ENCODE measurements at regions not wholly inside any gene's neighbourhood (a gene's known extent, or its start where the extent isn't known, plus 50 kb on each side); places are given as distances from the start of the nearest gene placed in this dataset.

DNA sequence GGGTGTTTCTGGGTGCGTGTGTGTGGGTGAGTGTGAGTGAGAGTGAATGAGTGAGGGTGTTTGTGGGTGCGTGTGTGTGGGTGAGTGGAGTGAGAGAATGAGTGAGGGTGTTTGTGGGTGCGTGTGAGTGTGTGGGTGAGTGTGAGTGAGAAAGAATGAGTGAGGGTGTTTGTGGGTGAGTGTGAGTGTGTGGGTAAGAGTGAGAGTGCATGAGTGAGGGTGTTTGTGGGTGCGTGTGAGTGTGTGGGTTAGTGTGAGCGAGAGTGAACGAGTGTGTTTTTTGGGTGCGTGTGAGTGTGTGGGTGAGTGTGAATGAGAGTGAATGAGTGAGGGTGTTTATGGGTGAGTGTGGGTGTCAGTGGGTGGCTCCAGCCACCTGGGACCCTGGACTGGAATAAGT, 1676.1 kb upstream of the TENM3 start:
- Histone ChIP-seq H3K9ac (ENCODE audit: low read length) (no peak overlapping the region), H3K27me3 (ENCODE audit: insufficient read depth, low read length) (no peaks in the 10 kb centered on the region), H2AFZ (ENCODE audit: low read depth, low read length, poor library complexity, severe bottlenecking) (no peak overlapping the region), H3K79me2 (ENCODE audit: insufficient read depth, low read length) (no peaks in the 10 kb centered on the region), H4K20me1 (ENCODE audit: insufficient read depth) (no peaks in the 10 kb centered on the region), H3K4me3 (replicated peaks in 1 of 2; ENCODE audit: low read depth in 1 of 2, low read length in 2 of 2) (no peak overlapping the region), H3K9me3 (ENCODE audit: control insufficient read depth in 1 of 2, insufficient read depth in 1 of 2, low read depth in 1 of 2, low read length in 2 of 2) (no peaks in the 10 kb centered on the region), H3K9me2 (ENCODE audit: insufficient read depth) (no peaks in the 10 kb centered on the region), H3K27ac (ENCODE audit: low read depth, low read length) (no peak overlapping the region), H3K36me3 (ENCODE audit: control insufficient read depth in 1 of 2, insufficient read depth in 2 of 2, low read length in 2 of 2) (no peaks in the 10 kb centered on the region), H3K4me1 (ENCODE audit: control insufficient read depth in 1 of 2, insufficient read depth in 2 of 2, low read length in 2 of 2) (no peaks in the 10 kb centered on the region), H3K4me2 (ENCODE audit: low read length) (no peak overlapping the region)
- ChIA-PET POLR2A (no interaction called here), CTCF (no interaction called here), RAD21 (ENCODE audit: low non-redundant PET in 1 of 2, low total read pairs in 2 of 2, uncharacterized antibody in 2 of 2, unreplicated experiment in 2 of 2) (no interaction called here)
- TF ChIP-seq RAD21 (IDR thresholded peaks at IDR 0.05; ENCODE audit: low read depth) (no peak), YY1 (IDR thresholded peaks at IDR 0.05; ENCODE audit: extremely low read depth, insufficient replicate concordance, low read depth, low read length) (no peak), EZH2 (IDR thresholded peaks at IDR 0.05) (no peak), EGR1 (IDR thresholded peaks at IDR 0.05; ENCODE audit: low read depth) (no peak), EZH2phosphoT487 (IDR thresholded peaks at IDR 0.05; ENCODE audit: borderline replicate concordance) (no peak), JUND (IDR thresholded peaks at IDR 0.05) (no peak), SIN3A (IDR thresholded peaks at IDR 0.05; ENCODE audit: low read depth) (no peak), FOSL1 (IDR thresholded peaks at IDR 0.05; ENCODE audit: low read depth) (no peak), POLR2A (IDR thresholded peaks at IDR 0.05; ENCODE audit: borderline replicate concordance, extremely low read depth, insufficient read depth, insufficient read length) (no peak), POLR2AphosphoS5 (IDR thresholded peaks at IDR 0.05; ENCODE audit: low read depth, low read length) (no peak)
- TF ChIP-seq, protein P1, sequence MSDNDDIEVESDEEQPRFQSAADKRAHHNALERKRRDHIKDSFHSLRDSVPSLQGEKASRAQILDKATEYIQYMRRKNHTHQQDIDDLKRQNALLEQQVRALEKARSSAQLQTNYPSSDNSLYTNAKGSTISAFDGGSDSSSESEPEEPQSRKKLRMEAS (IDR thresholded peaks at IDR 0.05): no peak
- TF ChIP-seq, protein P2, sequence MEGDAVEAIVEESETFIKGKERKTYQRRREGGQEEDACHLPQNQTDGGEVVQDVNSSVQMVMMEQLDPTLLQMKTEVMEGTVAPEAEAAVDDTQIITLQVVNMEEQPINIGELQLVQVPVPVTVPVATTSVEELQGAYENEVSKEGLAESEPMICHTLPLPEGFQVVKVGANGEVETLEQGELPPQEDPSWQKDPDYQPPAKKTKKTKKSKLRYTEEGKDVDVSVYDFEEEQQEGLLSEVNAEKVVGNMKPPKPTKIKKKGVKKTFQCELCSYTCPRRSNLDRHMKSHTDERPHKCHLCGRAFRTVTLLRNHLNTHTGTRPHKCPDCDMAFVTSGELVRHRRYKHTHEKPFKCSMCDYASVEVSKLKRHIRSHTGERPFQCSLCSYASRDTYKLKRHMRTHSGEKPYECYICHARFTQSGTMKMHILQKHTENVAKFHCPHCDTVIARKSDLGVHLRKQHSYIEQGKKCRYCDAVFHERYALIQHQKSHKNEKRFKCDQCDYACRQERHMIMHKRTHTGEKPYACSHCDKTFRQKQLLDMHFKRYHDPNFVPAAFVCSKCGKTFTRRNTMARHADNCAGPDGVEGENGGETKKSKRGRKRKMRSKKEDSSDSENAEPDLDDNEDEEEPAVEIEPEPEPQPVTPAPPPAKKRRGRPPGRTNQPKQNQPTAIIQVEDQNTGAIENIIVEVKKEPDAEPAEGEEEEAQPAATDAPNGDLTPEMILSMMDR (IDR thresholded peaks at IDR 0.05 in 2 of 3, conservative IDR thresholded peaks at IDR 0.05 in 1 of 3; ENCODE audit: borderline replicate concordance in 1 of 3, insufficient read depth in 1 of 3, low read depth in 2 of 3, low read length in 2 of 3): no peak
- TF ChIP-seq, protein P3, sequence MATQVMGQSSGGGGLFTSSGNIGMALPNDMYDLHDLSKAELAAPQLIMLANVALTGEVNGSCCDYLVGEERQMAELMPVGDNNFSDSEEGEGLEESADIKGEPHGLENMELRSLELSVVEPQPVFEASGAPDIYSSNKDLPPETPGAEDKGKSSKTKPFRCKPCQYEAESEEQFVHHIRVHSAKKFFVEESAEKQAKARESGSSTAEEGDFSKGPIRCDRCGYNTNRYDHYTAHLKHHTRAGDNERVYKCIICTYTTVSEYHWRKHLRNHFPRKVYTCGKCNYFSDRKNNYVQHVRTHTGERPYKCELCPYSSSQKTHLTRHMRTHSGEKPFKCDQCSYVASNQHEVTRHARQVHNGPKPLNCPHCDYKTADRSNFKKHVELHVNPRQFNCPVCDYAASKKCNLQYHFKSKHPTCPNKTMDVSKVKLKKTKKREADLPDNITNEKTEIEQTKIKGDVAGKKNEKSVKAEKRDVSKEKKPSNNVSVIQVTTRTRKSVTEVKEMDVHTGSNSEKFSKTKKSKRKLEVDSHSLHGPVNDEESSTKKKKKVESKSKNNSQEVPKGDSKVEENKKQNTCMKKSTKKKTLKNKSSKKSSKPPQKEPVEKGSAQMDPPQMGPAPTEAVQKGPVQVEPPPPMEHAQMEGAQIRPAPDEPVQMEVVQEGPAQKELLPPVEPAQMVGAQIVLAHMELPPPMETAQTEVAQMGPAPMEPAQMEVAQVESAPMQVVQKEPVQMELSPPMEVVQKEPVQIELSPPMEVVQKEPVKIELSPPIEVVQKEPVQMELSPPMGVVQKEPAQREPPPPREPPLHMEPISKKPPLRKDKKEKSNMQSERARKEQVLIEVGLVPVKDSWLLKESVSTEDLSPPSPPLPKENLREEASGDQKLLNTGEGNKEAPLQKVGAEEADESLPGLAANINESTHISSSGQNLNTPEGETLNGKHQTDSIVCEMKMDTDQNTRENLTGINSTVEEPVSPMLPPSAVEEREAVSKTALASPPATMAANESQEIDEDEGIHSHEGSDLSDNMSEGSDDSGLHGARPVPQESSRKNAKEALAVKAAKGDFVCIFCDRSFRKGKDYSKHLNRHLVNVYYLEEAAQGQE (IDR thresholded peaks at IDR 0.05; ENCODE audit: low read depth): no peak
- intact Hi-C loops (cut with micrococcal nuclease): no loop called here
- no peak for ATAC-seq
- no TSS peak for BruUV-seq (replicated peaks)
- DNase-seq (ENCODE audit: low read depth, low spot score): no peak

Measured in HCT116 (cell line).